ENCODE measurements at regions not wholly inside any gene's neighbourhood (a gene's known extent, or its start where the extent isn't known, plus 50 kb on each side); places are given as distances from the start of the nearest gene placed in this dataset.
A peak's percentile ranks its signal among the peaks of the same experiment; 100 is the strongest.

- H3K36me3 ChIP-seq (ENCODE audit: control insufficient read depth, insufficient read depth, low read length) = no peaks in the 10 kb centered on the region
- TF ChIP-seq, protein P1, sequence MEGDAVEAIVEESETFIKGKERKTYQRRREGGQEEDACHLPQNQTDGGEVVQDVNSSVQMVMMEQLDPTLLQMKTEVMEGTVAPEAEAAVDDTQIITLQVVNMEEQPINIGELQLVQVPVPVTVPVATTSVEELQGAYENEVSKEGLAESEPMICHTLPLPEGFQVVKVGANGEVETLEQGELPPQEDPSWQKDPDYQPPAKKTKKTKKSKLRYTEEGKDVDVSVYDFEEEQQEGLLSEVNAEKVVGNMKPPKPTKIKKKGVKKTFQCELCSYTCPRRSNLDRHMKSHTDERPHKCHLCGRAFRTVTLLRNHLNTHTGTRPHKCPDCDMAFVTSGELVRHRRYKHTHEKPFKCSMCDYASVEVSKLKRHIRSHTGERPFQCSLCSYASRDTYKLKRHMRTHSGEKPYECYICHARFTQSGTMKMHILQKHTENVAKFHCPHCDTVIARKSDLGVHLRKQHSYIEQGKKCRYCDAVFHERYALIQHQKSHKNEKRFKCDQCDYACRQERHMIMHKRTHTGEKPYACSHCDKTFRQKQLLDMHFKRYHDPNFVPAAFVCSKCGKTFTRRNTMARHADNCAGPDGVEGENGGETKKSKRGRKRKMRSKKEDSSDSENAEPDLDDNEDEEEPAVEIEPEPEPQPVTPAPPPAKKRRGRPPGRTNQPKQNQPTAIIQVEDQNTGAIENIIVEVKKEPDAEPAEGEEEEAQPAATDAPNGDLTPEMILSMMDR (IDR thresholded peaks at IDR 0.05; ENCODE audit: insufficient read depth, low read length, poor library complexity, severe bottlenecking) = no peak
Measured at GRCh38 chr1:50275566-50275965, 147.7 kb downstream of the DMRTA2 start.

DNA sequence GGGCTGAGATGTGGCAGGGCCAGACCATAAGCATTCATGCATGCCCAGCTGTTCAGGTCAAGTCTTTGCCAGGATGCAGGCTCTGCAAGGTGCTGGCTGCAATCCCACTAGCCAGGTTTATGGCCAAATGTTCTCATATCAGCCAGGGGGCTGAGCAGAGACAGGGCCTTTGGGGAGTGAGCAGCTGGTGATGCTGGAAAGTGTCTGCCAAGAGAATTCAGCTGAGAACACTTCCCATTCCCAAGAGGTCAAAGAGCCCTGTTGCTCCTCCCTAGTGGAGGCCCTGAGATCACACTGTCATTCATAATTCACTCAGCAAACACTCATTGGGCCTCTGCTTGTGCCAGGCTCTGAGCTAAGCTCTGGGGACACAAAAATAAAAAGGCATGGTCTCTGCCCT lies 150.3 kb downstream of the DMRTA2 start:
- no peaks in the 10 kb centered on the region for H3K36me3 ChIP-seq (ENCODE audit: control insufficient read depth, insufficient read depth, low read length)
- peaks cover 7% of the 10 kb centered on the region for H3K27me3 ChIP-seq (ENCODE audit: control insufficient read depth, insufficient read depth, low read length)
- TF ChIP-seq, protein P1 (IDR thresholded peaks at IDR 0.05; ENCODE audit: insufficient read depth, low read length, poor library complexity, severe bottlenecking) = no peak
- H3K4me3 ChIP-seq (ENCODE audit: low read depth, low read length) = no peak overlapping the region
- DNase-seq (ENCODE audit: low read depth) = no peak

More at GRCh38 chr1:50275566-50275965, 147.7 kb downstream of the DMRTA2 start:
- peaks cover 11% of the 10 kb centered on the region for H3K27me3 ChIP-seq (ENCODE audit: control insufficient read depth, insufficient read depth, low read length)
- no peak for DNase-seq (ENCODE audit: low read depth)
- H3K4me3 ChIP-seq (ENCODE audit: low read depth, low read length) = no peak overlapping the region

DNA sequence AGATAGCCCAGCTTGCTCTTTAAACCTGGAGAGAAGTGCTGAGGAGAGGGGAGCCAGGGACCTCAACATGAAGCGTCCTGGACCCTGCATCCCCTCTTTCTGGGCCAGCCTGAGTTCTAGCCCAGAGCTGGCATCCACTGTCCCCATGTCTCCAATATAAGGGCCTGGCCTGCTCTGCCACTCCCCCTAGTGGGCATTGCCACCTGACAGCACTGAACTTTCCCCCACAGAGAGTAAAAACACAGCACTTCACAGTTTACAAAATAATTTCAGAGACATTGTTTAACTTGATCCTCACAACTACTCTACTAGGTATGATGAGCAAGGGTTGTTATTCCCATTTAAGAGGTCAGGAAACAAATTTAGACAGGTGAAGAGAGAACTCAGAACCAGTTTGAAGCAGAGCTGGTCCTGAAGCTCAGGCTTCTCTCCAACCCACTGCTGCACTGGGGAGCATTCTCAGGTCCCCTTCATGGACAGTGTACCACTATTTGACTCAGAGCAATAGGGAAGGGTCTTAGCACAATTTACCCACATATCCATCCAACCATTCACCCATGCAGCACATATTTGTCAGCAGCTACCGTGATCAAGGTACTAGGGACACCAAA lies 151.2 kb downstream of the DMRTA2 start:
- no peak for DNase-seq (ENCODE audit: low read depth)
- no peaks in the 10 kb centered on the region for H3K36me3 ChIP-seq (ENCODE audit: control insufficient read depth, insufficient read depth, low read length)

DNA sequence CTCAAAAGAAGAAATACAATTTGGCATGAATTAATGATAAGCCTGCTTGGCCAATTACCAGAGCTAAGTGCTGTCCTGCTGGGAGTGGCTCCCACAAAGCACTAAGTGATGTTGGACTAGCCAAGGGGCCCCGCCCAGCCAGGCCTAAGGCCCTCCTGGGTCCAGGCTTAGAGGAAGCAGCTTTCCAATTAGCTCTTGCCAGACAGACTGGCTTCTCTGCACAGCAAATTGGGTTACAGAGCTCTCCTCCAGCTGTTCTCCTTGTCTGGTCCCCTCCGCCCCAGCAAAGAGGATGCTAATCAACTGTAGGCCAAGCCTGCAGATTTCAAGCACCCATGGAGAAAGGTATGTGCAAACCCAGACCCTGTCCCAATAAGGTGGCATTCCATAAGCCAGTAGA lies 151.9 kb downstream of the DMRTA2 start:
- no peak for DNase-seq (ENCODE audit: low read depth)
- Histone ChIP-seq H3K27me3 (ENCODE audit: control insufficient read depth, insufficient read depth, low read length) (peaks cover 4% of the 10 kb centered on the region), H3K36me3 (ENCODE audit: control insufficient read depth, insufficient read depth, low read length) (no peaks in the 10 kb centered on the region), H3K4me3 (ENCODE audit: low read depth, low read length) (no peak overlapping the region)
- TF ChIP-seq, protein P1 (IDR thresholded peaks at IDR 0.05; ENCODE audit: insufficient read depth, low read length, poor library complexity, severe bottlenecking) = no peak

More for the DNA sequence above, 151.2 kb downstream of the DMRTA2 start:
- no peak overlapping the region for H3K4me3 ChIP-seq (ENCODE audit: low read depth, low read length)
- peaks cover 4% of the 10 kb centered on the region for H3K27me3 ChIP-seq (ENCODE audit: control insufficient read depth, insufficient read depth, low read length)
- TF ChIP-seq, protein P1 (IDR thresholded peaks at IDR 0.05; ENCODE audit: insufficient read depth, low read length, poor library complexity, severe bottlenecking) = peak; percentile 74

- H3K27me3 ChIP-seq (ENCODE audit: control insufficient read depth, insufficient read depth, low read length) = peaks cover 1% of the 10 kb centered on the region
- no peak for DNase-seq (ENCODE audit: low read depth)
- TF ChIP-seq, protein P1 (IDR thresholded peaks at IDR 0.05; ENCODE audit: insufficient read depth, low read length, poor library complexity, severe bottlenecking) = no peak
- H3K36me3 ChIP-seq (ENCODE audit: control insufficient read depth, insufficient read depth, low read length) = no peaks in the 10 kb centered on the region
- no peak overlapping the region for H3K4me3 ChIP-seq (ENCODE audit: low read depth, low read length)
Measured at GRCh38 chr1:50270926-50271325, 152.3 kb downstream of the DMRTA2 start.

DNA sequence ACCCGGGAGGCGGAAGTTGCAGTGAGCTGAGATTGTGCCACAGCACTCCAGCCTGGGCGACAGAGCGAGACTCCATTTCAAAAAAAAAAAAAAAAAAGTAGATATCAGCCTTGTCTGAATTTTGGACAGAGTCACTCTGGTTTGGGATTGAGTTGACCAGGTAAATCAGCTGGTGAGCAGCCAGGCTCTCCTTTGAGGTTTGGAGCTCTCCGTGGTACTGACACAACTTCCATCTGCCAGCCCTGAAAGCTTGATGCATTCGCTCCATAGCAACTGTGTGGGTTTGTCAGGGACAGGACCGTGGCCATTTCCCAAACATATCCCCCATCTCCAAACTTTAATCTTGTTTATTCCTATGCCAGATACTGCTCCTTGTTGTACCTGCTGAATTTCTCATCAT lies 155.2 kb downstream of the DMRTA2 start:
- no peak overlapping the region for H3K4me3 ChIP-seq (ENCODE audit: low read depth, low read length)
- TF ChIP-seq, protein P1 (IDR thresholded peaks at IDR 0.05; ENCODE audit: insufficient read depth, low read length, poor library complexity, severe bottlenecking) = no peak
- no peak for DNase-seq (ENCODE audit: low read depth)
- no peaks in the 10 kb centered on the region for H3K27me3 ChIP-seq (ENCODE audit: control insufficient read depth, insufficient read depth, low read length)
- H3K36me3 ChIP-seq (ENCODE audit: control insufficient read depth, insufficient read depth, low read length) = no peaks in the 10 kb centered on the region
